Left hindlimb (tissue), 1 donor: ENCODE measurements at regions not wholly inside any gene's neighbourhood (a gene's known extent, or its start where the extent isn't known, plus 50 kb on each side); places are given as distances from the start of the nearest gene placed in this dataset.

Experiments
- DNase-seq: peaks from one replicate; pipeline ENCODE4 v3.0.0-alpha.2; 2018

- DNase-seq: no peak
These were observed 102.4 kb downstream of the EFNB2 start for GRCh38 chr13:106433066-106433465.

- no peak for DNase-seq
These were observed 102.8 kb downstream of the EFNB2 start for GRCh38 chr13:106432636-106433035.

GRCh38 chr13:106426909-106427308 lies 108.6 kb downstream of the EFNB2 start:
- no peak for DNase-seq

- DNase-seq: no peak
These were observed 109.8 kb downstream of the EFNB2 start for GRCh38 chr13:106425661-106426060.

- no peak for DNase-seq
These were observed 110.7 kb downstream of the EFNB2 start for GRCh38 chr13:106424805-106425204.

- no peak for DNase-seq
These were observed 111.9 kb downstream of the EFNB2 start for GRCh38 chr13:106423530-106423929.

- DNase-seq: no peak
These were observed 116.9 kb downstream of the EFNB2 start for GRCh38 chr13:106418556-106418955.

- DNase-seq: no peak
These were observed 117.9 kb downstream of the EFNB2 start for GRCh38 chr13:106417467-106418110.

- no peak for DNase-seq
These were observed 118.8 kb downstream of the EFNB2 start for GRCh38 chr13:106416645-106417044.

GRCh38 chr13:106415971-106416370 lies 119.5 kb downstream of the EFNB2 start:
- DNase-seq: no peak

GRCh38 chr13:106415442-106415841 lies 120.0 kb downstream of the EFNB2 start:
- no peak for DNase-seq

- DNase-seq: no peak
These were observed 128.1 kb downstream of the EFNB2 start for GRCh38 chr13:106407338-106407737.

- DNase-seq: no peak
These were observed 129.7 kb downstream of the EFNB2 start for GRCh38 chr13:106405731-106406130.

- no peak for DNase-seq
These were observed 132.2 kb downstream of the EFNB2 start for GRCh38 chr13:106403280-106403679.

- no peak for DNase-seq
These were observed 132.6 kb downstream of the EFNB2 start for GRCh38 chr13:106402866-106403265.

GRCh38 chr13:106401081-106401480 lies 134.4 kb downstream of the EFNB2 start:
- DNase-seq: no peak

GRCh38 chr13:106400289-106400688 lies 135.2 kb downstream of the EFNB2 start:
- no peak for DNase-seq

- no peak for DNase-seq
These were observed 137.2 kb downstream of the EFNB2 start for GRCh38 chr13:106398289-106398688.

- no peak for DNase-seq
These were observed 141.7 kb downstream of the EFNB2 start for GRCh38 chr13:106393776-106394175.

GRCh38 chr13:106391681-106392080 lies 143.8 kb downstream of the EFNB2 start:
- DNase-seq: no peak

- DNase-seq: no peak
These were observed 144.2 kb downstream of the EFNB2 start for GRCh38 chr13:106391271-106391670.

- no peak for DNase-seq
These were observed 145.1 kb downstream of the EFNB2 start for GRCh38 chr13:106390367-106390766.

GRCh38 chr13:106385654-106386053 lies 149.8 kb downstream of the EFNB2 start:
- DNase-seq: no peak

- no peak for DNase-seq
These were observed 150.9 kb downstream of the EFNB2 start for GRCh38 chr13:106384516-106384915.

- no peak for DNase-seq
These were observed 151.7 kb downstream of the EFNB2 start for GRCh38 chr13:106383791-106384190.
